Endometrium (tissue), 2 donors: ENCODE measurements at regions not wholly inside any gene's neighbourhood (a gene's known extent, or its start where the extent isn't known, plus 50 kb on each side); places are given as distances from the start of the nearest gene placed in this dataset.
"Not testable (repeated sequence)": the region's sequence is repeated elsewhere in the genome, so short reads cannot be mapped to it uniquely, and the experiment has no call there.

Source experiments
- FAIRE-seq: peaks from 2 replicates; lab custom pipeline; 2012; peaks lifted over from hg19 to GRCh38; lab: Jason Lieb, UNC
- donor health status: control.
- donor health status: control.

DNA sequence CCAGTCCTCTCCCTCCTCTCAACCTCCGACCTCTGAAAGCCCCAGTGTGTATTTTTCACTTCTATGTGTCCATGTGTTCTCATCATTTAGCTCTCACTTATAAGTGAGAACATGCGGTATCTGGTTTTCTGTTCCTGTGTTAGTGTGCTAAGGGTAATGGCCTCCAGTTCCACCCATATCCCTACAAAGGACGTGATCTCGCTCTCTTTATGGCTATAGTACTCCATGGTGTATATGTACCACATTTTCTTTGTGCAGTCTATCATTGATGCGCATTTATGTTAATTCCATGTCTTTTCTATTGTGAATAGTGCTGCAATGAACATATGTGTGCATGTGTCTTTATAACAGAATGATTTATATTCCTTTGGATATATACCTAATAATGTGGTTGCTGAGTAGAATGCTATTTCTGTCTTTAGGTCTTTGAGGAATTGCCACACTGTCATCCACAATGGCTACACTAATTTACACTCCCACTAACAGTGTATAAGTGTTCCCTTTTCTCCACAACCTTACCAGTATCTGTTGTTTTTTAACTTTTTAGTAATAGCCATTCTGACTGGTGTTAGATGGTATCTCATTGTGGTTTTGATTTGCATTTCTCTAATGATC, 749.3 kb upstream of the ARRDC3 start:
- not testable (repeated sequence) for FAIRE-seq

DNA sequence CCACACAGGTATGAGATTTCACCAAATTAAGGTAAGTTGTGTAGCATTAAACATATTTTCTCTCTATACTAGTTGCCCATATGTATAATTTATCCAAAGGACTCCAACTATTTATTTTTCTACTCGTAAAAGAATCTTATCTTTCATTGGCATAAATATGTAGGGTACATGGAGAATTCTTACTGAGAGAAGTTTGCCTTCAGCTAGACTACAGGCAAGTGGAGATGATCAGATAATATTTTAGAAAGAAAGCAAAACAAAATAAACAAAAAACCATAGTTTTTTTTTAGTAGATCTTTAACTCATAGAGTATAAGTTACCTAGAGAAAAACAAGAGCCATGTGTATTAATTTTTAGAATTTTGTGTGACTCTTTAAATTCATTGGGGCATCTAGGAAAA, 743.1 kb upstream of the ARRDC3 start:
- no peak for FAIRE-seq

DNA sequence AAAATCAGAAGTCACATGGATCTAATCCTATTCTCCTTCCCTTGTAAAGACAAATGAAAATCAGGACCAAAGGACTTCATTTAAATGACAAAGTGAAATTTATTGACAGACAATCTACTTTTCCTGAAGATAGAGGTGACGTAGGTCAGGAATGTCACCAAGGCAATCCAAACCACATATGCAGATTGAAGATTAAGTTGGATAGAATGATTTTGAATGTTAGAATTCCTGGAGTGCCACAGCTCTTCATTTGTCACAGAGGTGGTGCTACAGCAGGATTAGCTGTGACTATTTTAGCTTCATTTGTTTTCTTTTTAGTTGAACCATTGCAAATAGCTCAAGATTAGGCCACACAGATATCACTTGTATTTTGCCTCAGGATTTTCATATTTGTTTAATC, 736.0 kb upstream of the ARRDC3 start:
- no peak for FAIRE-seq

DNA sequence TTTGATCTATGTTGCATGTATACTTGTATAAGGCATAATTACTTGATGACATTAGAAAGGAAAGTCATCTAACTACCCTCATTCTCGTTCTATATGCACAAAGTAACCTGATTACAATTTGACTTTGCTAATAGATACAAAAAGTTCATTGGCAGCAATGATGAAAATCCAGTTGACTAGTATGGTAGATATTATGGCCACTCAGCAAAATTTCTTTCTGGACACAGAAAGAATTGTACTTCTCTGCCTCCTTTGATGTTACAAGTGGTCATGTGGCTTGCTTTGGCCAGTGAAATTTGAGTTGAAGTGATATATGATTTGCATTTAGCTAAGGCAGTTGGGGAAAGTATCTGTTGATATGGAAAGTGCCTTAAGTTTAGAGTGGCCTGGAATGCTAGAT, 723.7 kb upstream of the ARRDC3 start:
- no peak for FAIRE-seq

DNA sequence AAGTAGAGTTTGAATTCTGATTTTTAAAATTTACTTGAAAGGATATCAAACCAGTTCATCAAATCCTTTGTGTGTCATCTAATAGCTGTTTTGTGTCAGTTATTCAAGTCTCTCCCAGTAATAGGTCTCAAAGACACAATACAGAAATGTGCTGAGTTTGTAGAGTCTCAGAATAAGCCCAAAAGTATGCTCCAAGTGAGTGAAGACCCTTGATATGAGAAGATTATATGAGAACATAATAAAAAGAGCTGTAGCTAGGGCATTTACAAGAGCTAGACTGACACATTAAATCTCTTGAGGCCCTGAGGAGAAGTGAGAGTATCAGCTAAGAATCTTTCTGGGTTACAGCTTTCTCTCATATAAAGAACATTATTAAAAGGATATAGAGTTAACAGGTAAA, 721.0 kb upstream of the ARRDC3 start:
- FAIRE-seq = no peak

DNA sequence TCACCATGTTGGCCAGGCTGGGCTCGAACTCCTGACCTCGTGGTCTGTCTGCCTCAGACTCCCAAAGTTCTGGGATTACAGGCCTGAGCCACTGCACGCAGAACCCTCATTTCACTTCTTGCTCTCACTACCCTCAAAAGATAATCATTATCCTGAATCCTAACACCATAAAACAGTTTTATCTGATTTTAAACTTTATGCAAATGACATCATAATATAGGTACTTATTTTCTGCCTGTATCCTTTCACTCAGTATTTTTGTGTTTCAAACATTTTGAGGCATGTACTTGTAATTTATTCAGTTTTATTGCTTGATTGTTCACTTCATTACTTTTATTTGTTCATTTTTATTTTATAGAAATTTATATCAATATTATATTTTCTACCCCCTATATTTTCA, 719.2 kb upstream of the ARRDC3 start:
- peak; percentile 57 for FAIRE-seq

DNA sequence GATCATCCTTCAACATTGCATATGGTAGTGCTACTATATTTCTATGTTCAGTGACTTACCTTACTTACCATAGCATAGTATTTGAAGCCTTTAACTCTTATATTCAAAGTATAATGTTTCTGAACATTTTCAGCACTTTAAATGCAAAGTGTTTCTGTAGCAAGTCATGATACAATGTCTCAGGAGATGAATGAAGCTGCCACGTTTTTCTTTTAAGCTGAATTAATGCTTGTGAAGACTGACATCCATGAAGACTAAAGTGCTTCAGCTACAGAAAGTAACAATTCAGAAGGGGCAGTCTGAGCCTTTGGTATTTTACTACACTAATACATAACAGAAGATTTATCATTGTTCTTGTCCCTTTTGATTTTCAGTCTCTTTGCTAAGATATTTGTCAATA, 709.1 kb upstream of the ARRDC3 start:
- no peak for FAIRE-seq

DNA sequence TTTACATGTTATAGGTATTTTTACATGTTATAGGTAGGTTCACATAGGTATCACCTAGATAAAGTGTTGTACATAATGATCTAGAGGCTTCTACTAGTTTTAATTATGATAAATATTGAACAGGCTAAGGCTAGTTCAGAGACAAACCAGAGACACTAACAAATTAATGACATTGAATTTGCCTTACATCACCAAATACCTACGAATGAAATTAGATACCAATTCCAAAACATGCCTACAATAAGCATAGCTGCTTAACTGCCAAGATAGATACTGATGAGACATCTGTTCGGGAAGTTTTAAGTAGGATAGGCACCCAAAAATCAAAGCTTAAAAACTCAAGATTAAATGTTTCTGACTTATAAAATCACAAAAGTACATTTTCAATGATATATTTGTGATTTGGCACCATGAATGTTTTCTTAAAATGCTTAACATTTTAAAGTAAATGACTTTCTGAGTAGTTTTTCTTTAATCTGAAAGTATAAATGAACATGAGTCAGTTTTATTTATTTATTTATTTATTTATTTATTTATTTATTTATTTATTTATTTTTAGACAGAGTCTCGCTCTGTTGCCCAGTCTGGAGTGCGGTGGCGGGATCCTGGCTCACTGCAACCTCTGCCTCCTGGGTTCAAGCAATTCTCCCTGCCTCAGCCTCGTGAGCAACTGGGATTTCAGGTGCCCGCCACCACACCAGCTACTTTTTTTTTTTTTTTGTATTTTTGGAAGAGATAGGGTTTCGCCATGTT, 703.1 kb upstream of the ARRDC3 start:
- no peak for FAIRE-seq

DNA sequence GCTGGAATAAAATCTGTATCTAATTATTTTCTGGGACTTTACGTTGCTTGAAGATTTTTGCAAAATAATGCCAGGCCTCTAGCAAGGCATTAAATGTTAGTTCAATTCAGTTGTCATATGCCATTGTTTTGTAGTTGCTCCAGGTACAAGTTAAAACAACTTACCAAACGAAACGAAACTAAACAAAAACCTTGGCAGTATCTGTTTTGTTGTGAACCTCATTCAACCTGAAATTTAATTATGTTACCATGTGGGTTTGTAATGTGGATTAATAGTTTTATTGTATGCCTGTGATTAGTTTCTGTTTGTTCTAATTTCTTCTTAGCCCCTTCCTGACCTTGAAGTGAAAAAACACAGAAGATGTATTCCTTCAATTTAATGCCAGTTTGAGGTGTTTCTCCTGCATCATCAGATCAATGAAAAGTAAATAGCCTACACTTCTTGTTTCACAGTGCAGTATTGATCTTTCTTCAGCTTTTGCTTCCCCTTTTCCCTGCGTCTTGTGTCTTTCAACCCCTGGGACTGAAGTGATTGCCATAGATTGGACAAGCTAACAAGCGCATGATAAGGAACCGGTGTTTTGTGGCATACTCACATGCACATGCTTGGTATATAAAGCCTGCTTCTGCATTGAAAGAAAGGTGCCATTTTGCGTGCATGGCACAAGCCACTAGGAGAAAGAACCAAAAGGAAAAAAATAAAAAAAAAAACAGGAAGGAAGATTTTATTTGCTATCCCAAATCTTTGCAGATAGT, 699.0 kb upstream of the ARRDC3 start:
- FAIRE-seq = no peak

DNA sequence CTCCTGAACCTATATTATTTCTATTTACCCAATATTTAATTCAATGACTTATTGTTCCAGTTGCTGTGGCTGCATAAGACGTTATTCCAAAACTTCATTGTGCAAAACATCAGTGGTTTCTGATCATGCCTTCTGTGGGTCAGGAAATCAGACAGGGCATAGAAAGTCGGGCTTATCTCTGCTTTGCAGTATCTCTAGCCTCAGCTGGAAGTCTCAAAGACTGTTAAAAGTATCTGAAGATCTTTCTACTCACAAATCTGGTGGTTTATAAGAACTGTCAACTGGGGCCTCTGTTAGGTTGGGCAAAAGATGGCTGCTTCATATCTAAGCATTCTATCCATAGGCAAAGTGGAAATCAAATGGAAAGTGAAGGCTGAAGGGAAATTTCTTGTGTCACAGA, 687.7 kb upstream of the ARRDC3 start:
- FAIRE-seq = no peak

DNA sequence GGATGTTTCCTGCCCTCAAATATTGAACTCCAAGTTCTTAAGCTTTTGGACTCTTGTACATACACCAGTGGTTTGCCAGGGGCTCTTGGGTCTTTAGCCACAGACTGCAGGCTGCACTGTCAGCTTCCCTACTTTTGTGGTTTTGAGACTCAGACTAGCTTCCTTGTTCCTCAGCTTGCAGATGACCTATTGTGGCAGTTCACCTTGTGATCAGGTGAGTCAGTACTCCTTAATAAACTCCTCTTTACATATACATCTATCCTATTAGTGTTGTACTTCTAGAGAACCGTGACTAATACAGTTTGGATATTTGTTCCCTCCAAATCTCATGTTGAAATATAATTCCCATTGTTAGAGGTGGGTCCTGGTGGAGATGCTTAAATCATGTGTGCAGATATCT, 681.9 kb upstream of the ARRDC3 start:
- FAIRE-seq = no peak

DNA sequence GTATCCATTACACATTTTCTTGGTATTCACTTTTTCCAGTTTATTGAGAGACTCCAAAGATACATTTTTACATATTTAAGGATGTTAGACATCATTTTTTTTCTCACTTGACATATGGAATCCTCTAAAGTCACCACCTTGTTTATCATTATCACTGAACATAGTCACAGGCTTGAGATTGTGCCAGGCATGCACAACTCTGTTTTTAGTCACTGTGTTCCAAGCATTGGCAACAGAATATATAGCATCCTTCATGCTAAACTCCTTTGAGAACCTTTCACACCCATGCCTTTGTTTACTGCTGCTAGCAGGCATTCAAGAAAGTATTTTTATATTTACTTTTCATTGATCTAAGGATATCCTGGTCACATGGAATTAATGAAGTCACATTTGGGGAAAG, 668.6 kb upstream of the ARRDC3 start:
- no peak for FAIRE-seq

DNA sequence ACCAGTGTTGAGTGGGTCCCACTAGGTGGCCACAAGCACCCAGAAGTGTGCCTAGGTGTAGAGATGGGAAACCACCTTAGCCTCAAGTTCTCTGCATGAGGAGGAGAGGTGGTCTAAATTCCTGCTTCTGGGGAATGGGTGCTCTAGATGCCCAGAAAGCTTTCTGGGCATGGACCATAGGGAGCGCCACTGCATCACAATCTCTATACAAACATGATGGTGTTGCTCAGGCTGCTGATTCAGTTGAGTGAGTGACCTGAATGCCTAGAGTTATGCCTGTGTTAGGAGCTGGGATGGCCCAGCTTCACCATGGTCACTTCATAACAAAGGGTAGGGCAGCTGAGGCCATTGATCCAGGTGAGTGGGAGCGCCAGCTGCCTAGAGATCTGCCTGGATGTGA, 667.9 kb upstream of the ARRDC3 start:
- no peak for FAIRE-seq

DNA sequence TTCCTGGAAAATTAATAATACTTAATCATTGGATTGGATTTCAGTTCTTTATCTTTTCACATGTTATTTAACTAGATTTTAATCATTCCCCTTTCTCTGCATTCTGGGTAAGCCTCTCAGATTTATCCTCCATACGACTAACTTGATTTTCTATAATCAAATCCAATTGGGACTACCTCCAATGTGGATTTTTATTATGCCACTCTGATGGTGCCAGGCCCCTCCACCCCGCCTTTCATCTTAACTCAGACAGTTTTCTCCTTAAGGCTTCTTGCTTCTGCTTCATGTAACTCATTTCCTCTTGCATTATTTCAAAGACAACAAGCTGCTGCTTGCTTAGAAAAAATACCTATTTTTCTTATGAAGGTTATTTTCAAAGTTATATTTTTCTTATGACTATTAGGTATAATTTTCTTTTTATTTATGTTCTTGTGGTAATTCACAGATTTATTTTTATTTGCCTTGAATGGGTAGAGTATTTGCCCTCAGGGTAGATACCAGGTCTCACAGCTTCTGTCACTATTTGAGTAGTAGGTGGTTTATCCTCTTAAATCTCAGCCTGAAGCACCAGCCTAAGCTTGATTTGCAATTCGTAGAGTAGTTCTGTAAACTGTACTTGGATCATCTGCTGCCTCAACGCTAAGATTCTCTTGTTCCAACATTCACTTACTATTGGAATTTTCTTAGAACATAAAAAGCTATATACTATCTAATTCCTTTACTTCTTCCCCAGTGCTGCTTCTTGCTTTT, 659.0 kb upstream of the ARRDC3 start:
- FAIRE-seq = no peak

DNA sequence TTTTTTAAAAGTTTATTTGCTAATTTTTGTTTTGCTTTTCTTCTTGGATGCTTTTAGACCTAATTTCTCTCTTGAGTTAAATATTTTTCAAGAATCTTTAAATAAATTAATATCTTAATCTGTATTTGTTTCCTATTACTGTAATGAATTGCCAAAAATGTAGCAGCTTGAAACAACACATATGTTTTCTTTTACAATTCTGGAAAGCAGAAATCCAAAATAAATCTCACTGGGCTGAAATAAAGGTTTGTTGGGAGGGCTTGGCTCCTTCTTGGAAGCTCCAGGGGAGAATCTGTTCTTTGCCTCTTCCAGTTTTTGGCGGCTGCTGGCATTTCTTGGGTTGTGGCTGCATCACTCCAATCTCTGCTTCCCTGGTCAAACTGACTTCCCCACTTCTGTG, 658.1 kb upstream of the ARRDC3 start:
- peak; percentile 94 for FAIRE-seq

DNA sequence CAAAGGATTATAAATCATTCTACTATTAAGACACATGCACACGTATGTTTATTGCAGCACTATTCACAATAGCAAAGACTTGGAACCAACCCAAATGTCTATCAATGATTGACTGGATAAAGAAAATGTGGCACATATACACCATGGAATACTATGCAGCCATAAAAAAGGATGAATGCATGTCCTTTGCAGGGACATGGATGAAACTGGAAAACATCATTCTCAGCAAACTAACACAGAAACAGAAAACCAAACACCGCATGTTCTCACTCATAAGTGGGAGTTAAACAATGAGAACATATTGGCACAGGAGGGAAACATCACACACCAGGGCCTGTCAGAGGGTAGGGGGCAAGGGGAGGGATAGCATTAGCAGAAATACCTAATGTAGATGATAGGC, 646.7 kb upstream of the ARRDC3 start:
- not testable (repeated sequence) for FAIRE-seq

DNA sequence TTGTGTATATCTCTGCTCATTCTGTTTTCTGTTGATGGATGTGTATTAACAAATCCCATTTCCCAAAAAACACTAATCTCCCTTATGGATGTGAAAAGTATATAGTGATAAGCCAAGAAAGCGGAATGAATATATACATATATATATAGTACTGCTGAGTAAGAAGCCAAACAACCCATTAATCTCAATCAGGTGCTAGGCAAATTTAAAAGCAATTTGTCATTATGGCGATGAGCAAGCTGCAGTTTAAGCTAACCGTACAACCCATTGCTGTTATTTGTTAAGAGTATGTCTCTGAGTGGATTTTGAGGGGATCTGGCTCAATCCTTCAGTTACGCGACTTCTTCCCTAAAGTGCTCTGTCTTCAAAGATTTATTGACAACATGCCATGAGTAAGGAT, 640.4 kb upstream of the ARRDC3 start:
- no peak for FAIRE-seq

DNA sequence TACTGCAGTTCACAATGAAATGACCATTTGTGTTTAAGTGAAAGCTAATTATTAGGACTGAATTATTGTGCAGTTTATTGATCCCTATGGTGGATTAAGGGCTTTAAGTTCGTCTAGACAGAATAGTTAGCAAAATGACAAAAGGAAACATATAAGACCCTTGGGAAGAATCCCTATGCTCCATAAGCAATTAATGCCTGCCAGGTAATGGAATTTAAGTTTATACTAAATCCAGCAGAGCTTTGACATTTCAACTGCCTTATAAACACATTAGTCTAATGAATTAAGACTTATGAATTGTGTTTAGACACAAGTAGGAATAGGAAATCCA, 640.0 kb upstream of the ARRDC3 start:
- no peak for FAIRE-seq

DNA sequence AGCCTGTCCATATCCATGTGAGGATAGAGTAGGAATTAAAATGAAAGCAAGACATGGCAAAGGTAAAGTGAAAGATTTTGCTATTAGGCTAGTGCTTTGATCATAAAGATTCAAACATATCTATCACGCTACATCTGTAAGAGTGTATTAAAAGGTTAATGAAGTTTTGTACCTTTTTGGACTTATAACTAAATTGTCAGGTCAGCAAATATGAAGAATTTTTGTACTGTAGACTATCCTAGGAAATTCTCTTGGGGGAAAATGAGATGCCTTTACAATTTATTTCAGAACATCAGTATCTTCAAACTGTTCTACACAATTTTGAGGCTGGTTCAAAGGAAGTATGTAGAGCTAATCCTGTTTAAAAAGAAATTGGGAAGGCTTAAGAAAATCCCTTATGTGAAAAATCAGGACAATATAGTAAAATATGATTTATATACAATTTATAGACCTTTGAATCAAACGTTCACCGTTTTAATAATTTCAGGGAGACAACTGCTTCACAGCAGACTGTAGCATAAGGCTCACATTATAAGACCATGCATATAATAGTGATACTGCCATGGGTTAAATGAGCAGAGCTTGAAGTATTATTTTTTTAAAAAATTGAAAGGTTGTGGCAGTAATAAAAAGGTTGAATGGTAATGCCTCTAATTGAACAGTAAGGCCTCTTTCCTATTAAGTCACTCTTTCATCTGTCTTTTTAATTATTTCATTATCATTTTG, 639.5 kb upstream of the ARRDC3 start:
- no peak for FAIRE-seq

DNA sequence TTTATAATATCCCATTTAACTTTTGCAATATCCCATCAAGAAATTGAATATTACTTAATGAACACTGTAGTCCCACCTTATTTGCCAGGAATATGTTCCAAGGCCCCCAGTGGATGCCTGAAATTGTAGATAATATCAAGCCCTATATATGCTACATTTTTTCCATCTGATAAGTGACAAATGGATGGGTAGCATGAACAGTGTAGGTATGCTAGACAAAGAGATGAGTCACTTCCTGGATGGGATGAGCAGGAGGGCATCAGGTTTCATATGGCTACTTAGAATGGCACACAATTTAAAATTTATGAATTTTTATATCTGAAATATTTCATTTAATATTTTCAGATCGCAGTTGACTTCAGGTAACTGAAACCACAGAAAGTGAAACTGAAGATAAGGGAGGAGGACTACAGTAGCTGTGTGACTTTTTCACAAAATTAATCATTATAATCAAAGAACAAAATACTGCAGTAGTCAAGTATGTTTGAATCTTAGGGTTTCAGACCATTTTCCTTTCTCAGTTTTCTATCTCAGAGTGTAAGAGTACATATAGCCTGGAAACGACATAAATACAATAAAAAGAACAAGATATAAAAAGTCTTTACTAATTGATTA, 636.4 kb upstream of the ARRDC3 start:
- FAIRE-seq = no peak

DNA sequence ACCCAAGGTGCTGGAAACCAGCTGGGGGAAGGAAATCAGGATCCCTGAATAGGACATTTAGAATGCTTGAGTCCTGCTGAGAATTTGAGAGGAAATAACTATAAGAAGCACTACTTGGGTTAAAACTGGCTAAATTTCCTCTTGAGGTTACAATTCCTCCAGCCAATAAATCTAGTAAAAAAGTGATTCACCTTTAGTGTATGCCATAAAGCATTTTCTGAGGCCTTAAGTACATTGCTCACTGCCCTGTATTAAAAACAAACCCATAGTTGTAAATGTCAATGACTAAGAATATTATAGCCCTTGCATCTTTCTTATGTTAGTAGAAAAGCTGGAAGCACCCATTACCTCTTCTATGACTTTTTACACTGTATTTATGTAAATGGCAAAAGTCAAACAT, 634.7 kb upstream of the ARRDC3 start:
- FAIRE-seq = no peak

DNA sequence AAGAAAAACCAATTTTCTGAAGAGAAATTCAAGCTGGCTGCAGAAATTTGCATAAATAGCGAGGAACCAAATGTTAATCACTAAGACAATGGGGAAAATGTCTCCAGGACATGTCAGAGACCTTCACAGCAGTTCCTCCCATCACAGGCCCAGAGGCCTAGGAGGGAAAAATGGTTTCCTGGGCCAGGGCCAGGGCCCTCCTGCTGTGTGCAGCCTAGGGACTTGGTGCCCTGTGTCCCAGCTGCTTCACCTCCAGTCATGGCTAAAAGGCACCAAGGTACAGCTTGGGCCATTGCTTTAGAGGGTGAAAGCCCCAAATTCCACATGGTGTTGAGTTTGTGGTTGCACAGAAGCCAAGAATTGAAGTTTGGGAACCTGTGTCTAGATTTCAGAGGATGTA, 628.7 kb upstream of the ARRDC3 start:
- not testable (repeated sequence) for FAIRE-seq
